Liver (tissue), 8 donors: ENCODE measurements at regions not wholly inside any gene's neighbourhood (a gene's known extent, or its start where the extent isn't known, plus 50 kb on each side); places are given as distances from the start of the nearest gene placed in this dataset.

ENCODE experiments used
- DNase-seq: peaks from one replicate; pipeline ENCODE4 v3.0.0-alpha.2; 2017; ENCODE audit warnings: low spot score
- H3K27ac ChIP-seq, 2 donors: one replicate each; pipeline ENCODE4 v1.7.0; 2013; ENCODE audit warnings: inconsistent platforms in 2 of 2, low read length in 2 of 2, control low read depth in 1 of 2, low read depth in 1 of 2, mild to moderate bottlenecking in 1 of 2
- H3K27me3 ChIP-seq, 4 donors: one replicate each; pipeline versions ENCODE4 v1.6.1 to v1.7.0; 2013; ENCODE audit warnings: low read length in 3 of 4, inconsistent platforms in 1 of 4, mild to moderate bottlenecking in 1 of 4, moderate library complexity in 1 of 4; ENCODE audit not compliant: control insufficient read depth in 4 of 4, insufficient read depth in 4 of 4
- H3K36me3 ChIP-seq, 4 donors: one replicate each; pipeline versions ENCODE4 v1.6.1 to v1.7.0; 2013; ENCODE audit warnings: low read length in 3 of 4, mild to moderate bottlenecking in 3 of 4, low read depth in 1 of 4, moderate library complexity in 1 of 4; ENCODE audit not compliant: control insufficient read depth in 4 of 4, insufficient read depth in 3 of 4
- H3K4me1 ChIP-seq, 4 donors: one replicate each; pipeline versions ENCODE4 v1.6.1 to v1.7.0; 2013; ENCODE audit warnings: low read length in 3 of 4, mild to moderate bottlenecking in 3 of 4, moderate library complexity in 1 of 4; ENCODE audit not compliant: control insufficient read depth in 4 of 4, insufficient read depth in 4 of 4
- H3K4me3 ChIP-seq, 3 donors: one replicate each; pipeline versions ENCODE4 v1.6.1 to v1.7.0; 2013; ENCODE audit warnings: low read length in 3 of 3, control low read depth in 1 of 3, low read depth in 1 of 3, mild to moderate bottlenecking in 1 of 3
- H3K9ac ChIP-seq, 2 donors: one replicate each; pipeline ENCODE4 v1.7.0; 2013; ENCODE audit warnings: low read length in 2 of 2, mild to moderate bottlenecking in 2 of 2, moderate library complexity in 2 of 2, control low read depth in 1 of 2, low read depth in 1 of 2
- H3K9me3 ChIP-seq, 4 donors: one replicate each; pipeline versions ENCODE4 v1.6.1 to v1.7.0; 2013; ENCODE audit warnings: low read length in 3 of 4; ENCODE audit not compliant: control insufficient read depth in 4 of 4
- EGR1 ChIP-seq, 2 donors: IDR thresholded peaks; 2 replicates each; pipeline ENCODE4 v1.6.1; 2016 to 2018; ENCODE audit warnings: antibody characterized with exemption in 2 of 2, low read depth in 2 of 2
- FOXA1 ChIP-seq: IDR thresholded peaks from 2 replicates; pipeline ENCODE4 v1.6.1; 2016; ENCODE audit warnings: antibody characterized with exemption
- FOXA2 ChIP-seq: IDR thresholded peaks from 2 replicates; pipeline ENCODE4 v1.6.1; 2016; ENCODE audit warnings: antibody characterized with exemption
- GABPA ChIP-seq, 2 donors: IDR thresholded peaks in 1 of 2; conservative IDR thresholded peaks in 1 of 2; 2 replicates each; pipeline ENCODE4 v1.6.1; 2016; ENCODE audit warnings: antibody characterized with exemption in 2 of 2, mild to moderate bottlenecking in 1 of 2, moderate library complexity in 1 of 2
- HNF4A ChIP-seq, 2 donors: conservative IDR thresholded peaks; 2 replicates each; pipeline ENCODE4 v1.6.1; 2016; ENCODE audit warnings: antibody characterized with exemption in 2 of 2, mild to moderate bottlenecking in 2 of 2
- NR2F2 ChIP-seq: IDR thresholded peaks from 2 replicates; pipeline ENCODE4 v1.6.1; 2016; ENCODE audit warnings: antibody characterized with exemption
- RXRA ChIP-seq, 2 donors: IDR thresholded peaks; 2 replicates each; pipeline ENCODE4 v1.6.1; 2017 to 2018; ENCODE audit warnings: antibody characterized with exemption in 2 of 2, mild to moderate bottlenecking in 1 of 2
- TAF1 ChIP-seq: conservative IDR thresholded peaks from 2 replicates; pipeline ENCODE4 v1.6.1; 2016; ENCODE audit warnings: antibody characterized with exemption, mild to moderate bottlenecking
- YY1 ChIP-seq: IDR thresholded peaks from 2 replicates; pipeline ENCODE4 v1.6.1; 2016; ENCODE audit warnings: antibody characterized with exemption, mild to moderate bottlenecking
- WGBS: extraction: QIAGEN DNeasy Blood & Tissue Kit; methylation state at CpG from one replicate; pipeline ENCODE4 v1.1.7; 2013; 5-methylcytosine and 5-hydroxymethylcytosine counted together
- TF ChIP-seq, protein P1 (sequence below): fragments of 150-350 bp; IDR thresholded peaks from 2 replicates; pipeline ENCODE4 v1.5.1; 2017; ENCODE audit warnings: improper control_type of control experiment, low read depth, low read length; ENCODE audit not compliant: missing input control
- TF ChIP-seq, protein P2 (sequence below): IDR thresholded peaks from 2 replicates; pipeline ENCODE4 v1.6.1; 2016; ENCODE audit warnings: antibody characterized with exemption
- TF ChIP-seq, protein P3 (sequence below): IDR thresholded peaks from 2 replicates; pipeline ENCODE4 v1.6.1; 2016; ENCODE audit warnings: antibody characterized with exemption
- TF ChIP-seq, protein P4 (sequence below): IDR thresholded peaks from 2 replicates; pipeline ENCODE4 v1.6.1; 2016; ENCODE audit warnings: antibody characterized with exemption, mild to moderate bottlenecking
- TF ChIP-seq, protein P5 (sequence below): IDR thresholded peaks from 2 replicates; pipeline ENCODE4 v1.6.1; 2016; ENCODE audit warnings: antibody characterized with exemption
- donor health status: healthy.
- donor health status: healthy.
- donor health status: healthy.
- donor health status: healthy.
- donor health status: healthy.

DNA sequence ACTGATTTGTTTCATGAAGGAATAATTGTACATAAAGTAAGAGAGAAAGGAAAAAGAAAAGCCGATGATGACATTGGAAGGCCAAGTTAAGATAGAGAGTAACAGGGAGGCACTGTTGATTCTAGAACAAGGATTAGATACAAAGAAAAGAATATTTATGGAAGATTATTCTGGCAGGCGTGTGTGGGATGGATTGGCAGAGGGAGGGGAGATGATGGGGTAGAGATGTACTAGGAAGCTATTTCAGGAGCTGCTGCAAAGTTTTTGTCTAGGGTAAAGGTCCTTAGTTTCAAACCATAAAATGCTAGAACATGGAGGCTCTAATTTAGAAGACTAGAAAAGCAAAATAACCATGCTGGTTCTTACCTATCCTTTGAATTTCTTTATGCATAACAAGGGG is 280.0 kb upstream of the LRRN1 start:
- no peaks in the 10 kb centered on the region for H3K9me3 ChIP-seq
- no peak overlapping the region for H3K27ac ChIP-seq
- H3K9ac ChIP-seq, result no peak overlapping the region
- no peak for DNase-seq
- H3K27me3 ChIP-seq, result no peaks in the 10 kb centered on the region
- no peak overlapping the region for H3K4me3 ChIP-seq
- H3K4me1 ChIP-seq, result no peaks in the 10 kb centered on the region
- 73% methylated on average over 2 of the region's 2 CpGs for WGBS
- TF ChIP-seq, protein P1, sequence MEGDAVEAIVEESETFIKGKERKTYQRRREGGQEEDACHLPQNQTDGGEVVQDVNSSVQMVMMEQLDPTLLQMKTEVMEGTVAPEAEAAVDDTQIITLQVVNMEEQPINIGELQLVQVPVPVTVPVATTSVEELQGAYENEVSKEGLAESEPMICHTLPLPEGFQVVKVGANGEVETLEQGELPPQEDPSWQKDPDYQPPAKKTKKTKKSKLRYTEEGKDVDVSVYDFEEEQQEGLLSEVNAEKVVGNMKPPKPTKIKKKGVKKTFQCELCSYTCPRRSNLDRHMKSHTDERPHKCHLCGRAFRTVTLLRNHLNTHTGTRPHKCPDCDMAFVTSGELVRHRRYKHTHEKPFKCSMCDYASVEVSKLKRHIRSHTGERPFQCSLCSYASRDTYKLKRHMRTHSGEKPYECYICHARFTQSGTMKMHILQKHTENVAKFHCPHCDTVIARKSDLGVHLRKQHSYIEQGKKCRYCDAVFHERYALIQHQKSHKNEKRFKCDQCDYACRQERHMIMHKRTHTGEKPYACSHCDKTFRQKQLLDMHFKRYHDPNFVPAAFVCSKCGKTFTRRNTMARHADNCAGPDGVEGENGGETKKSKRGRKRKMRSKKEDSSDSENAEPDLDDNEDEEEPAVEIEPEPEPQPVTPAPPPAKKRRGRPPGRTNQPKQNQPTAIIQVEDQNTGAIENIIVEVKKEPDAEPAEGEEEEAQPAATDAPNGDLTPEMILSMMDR, result no peak
- TF ChIP-seq NR2F2, result no peak
- no peaks in the 10 kb centered on the region for H3K36me3 ChIP-seq

DNA sequence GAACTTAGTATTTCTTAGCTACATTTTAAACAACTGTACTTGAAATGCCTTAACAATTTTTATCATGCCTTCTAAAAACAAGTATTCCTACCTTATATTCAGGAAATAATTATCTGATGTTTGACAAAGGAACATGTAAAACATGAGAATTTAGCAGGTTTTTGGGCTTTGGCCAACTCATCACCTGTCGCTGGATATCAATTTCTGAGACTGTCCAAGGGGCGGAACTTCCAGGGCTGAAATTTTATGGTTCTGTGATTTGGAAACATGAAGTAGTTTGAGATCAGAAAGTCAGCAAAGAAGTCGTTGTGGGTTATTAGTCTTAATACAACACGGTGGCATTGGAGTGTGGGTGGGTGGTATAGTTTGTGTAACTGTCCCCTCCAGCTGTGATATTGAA is 282.2 kb upstream of the LRRN1 start:
- no peaks in the 10 kb centered on the region for H3K9me3 ChIP-seq
- DNase-seq, result no peak
- WGBS, result 84% methylated on average over 4 of the region's 4 CpGs
- no peaks in the 10 kb centered on the region for H3K36me3 ChIP-seq
- no peak for TF ChIP-seq EGR1 (IDR thresholded peaks at IDR 0.05; ENCODE audit: low read depth in 2 of 2)
- TF ChIP-seq, protein P2, sequence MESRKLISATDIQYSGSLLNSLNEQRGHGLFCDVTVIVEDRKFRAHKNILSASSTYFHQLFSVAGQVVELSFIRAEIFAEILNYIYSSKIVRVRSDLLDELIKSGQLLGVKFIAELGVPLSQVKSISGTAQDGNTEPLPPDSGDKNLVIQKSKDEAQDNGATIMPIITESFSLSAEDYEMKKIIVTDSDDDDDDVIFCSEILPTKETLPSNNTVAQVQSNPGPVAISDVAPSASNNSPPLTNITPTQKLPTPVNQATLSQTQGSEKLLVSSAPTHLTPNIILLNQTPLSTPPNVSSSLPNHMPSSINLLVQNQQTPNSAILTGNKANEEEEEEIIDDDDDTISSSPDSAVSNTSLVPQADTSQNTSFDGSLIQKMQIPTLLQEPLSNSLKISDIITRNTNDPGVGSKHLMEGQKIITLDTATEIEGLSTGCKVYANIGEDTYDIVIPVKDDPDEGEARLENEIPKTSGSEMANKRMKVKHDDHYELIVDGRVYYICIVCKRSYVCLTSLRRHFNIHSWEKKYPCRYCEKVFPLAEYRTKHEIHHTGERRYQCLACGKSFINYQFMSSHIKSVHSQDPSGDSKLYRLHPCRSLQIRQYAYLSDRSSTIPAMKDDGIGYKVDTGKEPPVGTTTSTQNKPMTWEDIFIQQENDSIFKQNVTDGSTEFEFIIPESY, result no peak
- TF ChIP-seq, protein P3, sequence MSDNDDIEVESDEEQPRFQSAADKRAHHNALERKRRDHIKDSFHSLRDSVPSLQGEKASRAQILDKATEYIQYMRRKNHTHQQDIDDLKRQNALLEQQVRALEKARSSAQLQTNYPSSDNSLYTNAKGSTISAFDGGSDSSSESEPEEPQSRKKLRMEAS, result no peak
- TF ChIP-seq, protein P4, sequence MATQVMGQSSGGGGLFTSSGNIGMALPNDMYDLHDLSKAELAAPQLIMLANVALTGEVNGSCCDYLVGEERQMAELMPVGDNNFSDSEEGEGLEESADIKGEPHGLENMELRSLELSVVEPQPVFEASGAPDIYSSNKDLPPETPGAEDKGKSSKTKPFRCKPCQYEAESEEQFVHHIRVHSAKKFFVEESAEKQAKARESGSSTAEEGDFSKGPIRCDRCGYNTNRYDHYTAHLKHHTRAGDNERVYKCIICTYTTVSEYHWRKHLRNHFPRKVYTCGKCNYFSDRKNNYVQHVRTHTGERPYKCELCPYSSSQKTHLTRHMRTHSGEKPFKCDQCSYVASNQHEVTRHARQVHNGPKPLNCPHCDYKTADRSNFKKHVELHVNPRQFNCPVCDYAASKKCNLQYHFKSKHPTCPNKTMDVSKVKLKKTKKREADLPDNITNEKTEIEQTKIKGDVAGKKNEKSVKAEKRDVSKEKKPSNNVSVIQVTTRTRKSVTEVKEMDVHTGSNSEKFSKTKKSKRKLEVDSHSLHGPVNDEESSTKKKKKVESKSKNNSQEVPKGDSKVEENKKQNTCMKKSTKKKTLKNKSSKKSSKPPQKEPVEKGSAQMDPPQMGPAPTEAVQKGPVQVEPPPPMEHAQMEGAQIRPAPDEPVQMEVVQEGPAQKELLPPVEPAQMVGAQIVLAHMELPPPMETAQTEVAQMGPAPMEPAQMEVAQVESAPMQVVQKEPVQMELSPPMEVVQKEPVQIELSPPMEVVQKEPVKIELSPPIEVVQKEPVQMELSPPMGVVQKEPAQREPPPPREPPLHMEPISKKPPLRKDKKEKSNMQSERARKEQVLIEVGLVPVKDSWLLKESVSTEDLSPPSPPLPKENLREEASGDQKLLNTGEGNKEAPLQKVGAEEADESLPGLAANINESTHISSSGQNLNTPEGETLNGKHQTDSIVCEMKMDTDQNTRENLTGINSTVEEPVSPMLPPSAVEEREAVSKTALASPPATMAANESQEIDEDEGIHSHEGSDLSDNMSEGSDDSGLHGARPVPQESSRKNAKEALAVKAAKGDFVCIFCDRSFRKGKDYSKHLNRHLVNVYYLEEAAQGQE, result no peak
- no peak for TF ChIP-seq FOXA2
- no peak for TF ChIP-seq HNF4A (conservative IDR thresholded peaks at IDR 0.05)
- TF ChIP-seq GABPA (IDR thresholded peaks at IDR 0.05 in 1 of 2, conservative IDR thresholded peaks at IDR 0.05 in 1 of 2), result no peak
- H3K4me3 ChIP-seq, result no peak overlapping the region
- no peak overlapping the region for H3K9ac ChIP-seq
- no peak overlapping the region for H3K27ac ChIP-seq
- no peaks in the 10 kb centered on the region for H3K4me1 ChIP-seq
- no peaks in the 10 kb centered on the region for H3K27me3 ChIP-seq

DNA sequence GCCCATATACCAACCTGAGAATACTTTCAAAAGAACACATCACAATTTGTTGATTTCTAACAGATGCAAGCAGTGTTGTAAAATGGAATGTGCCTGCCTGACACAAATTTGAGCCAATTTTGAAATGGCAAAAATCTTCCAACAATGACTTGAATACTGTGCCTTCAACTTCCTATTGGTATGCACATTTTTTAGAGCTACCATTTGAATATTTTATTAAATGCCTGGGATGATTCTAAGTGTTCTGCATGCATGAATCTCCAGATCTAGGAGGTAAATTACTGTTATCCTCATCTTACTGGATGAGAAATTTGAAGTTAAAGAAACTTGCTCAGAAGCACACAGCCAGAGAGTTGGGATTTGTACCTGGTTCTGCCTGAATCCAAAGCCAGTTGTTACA is 282.8 kb upstream of the LRRN1 start:
- no peak for DNase-seq
- no peak overlapping the region for H3K9ac ChIP-seq
- TF ChIP-seq YY1 (no peak), TAF1 (no peak), EGR1 (IDR thresholded peaks at IDR 0.05; ENCODE audit: low read depth in 2 of 2) (no peak), GABPA (IDR thresholded peaks at IDR 0.05 in 1 of 2, conservative IDR thresholded peaks at IDR 0.05 in 1 of 2) (no peak), RXRA (IDR thresholded peaks at IDR 0.05) (no peak), FOXA1 (no peak), FOXA2 (no peak)
- TF ChIP-seq, protein P5, sequence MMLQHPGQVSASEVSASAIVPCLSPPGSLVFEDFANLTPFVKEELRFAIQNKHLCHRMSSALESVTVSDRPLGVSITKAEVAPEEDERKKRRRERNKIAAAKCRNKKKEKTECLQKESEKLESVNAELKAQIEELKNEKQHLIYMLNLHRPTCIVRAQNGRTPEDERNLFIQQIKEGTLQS, result no peak
- TF ChIP-seq, protein P1, result no peak
- TF ChIP-seq, protein P3, result no peak
- TF ChIP-seq, protein P2, result no peak

More for the DNA sequence above, 282.8 kb upstream of the LRRN1 start:
- Histone ChIP-seq H3K9me3 (no peaks in the 10 kb centered on the region), H3K27ac (no peak overlapping the region), H3K36me3 (no peaks in the 10 kb centered on the region), H3K4me1 (no peaks in the 10 kb centered on the region), H3K27me3 (no peaks in the 10 kb centered on the region), H3K4me3 (no peak overlapping the region)
